Choroid plexus epithelial cell (primary cell): ENCODE measurements at regions not wholly inside any gene's neighbourhood (a gene's known extent, or its start where the extent isn't known, plus 50 kb on each side); places are given as distances from the start of the nearest gene placed in this dataset.

Source experiments
- DNase-seq: peaks from one replicate; pipeline ENCODE4 v3.0.0-alpha.2; 2010; ENCODE audit warnings: low read depth
- H3K4me3 ChIP-seq: 2 replicates; pipeline ENCODE4 v1.5.1; 2011; ENCODE audit warnings: low read depth, mild to moderate bottlenecking, control low read depth, low read length, moderate library complexity
- TF ChIP-seq, protein P1 (sequence below): conservative IDR thresholded peaks from 2 replicates; pipeline ENCODE4 v1.5.1; 2011; ENCODE audit warnings: low read depth, mild to moderate bottlenecking, control low read depth, inconsistent platforms, low read length, moderate library complexity

- TF ChIP-seq, protein P1, sequence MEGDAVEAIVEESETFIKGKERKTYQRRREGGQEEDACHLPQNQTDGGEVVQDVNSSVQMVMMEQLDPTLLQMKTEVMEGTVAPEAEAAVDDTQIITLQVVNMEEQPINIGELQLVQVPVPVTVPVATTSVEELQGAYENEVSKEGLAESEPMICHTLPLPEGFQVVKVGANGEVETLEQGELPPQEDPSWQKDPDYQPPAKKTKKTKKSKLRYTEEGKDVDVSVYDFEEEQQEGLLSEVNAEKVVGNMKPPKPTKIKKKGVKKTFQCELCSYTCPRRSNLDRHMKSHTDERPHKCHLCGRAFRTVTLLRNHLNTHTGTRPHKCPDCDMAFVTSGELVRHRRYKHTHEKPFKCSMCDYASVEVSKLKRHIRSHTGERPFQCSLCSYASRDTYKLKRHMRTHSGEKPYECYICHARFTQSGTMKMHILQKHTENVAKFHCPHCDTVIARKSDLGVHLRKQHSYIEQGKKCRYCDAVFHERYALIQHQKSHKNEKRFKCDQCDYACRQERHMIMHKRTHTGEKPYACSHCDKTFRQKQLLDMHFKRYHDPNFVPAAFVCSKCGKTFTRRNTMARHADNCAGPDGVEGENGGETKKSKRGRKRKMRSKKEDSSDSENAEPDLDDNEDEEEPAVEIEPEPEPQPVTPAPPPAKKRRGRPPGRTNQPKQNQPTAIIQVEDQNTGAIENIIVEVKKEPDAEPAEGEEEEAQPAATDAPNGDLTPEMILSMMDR = no peak
- no peak for DNase-seq
- no peak overlapping the region for H3K4me3 ChIP-seq
Observed at GRCh38 chr3:107265526-107265925, 111.7 kb upstream of the CCDC54 start.

- DNase-seq = no peak
- H3K4me3 ChIP-seq = no peak overlapping the region
- TF ChIP-seq, protein P1 = no peak
Observed at GRCh38 chr3:107268469-107268868, 108.8 kb upstream of the CCDC54 start.

DNA sequence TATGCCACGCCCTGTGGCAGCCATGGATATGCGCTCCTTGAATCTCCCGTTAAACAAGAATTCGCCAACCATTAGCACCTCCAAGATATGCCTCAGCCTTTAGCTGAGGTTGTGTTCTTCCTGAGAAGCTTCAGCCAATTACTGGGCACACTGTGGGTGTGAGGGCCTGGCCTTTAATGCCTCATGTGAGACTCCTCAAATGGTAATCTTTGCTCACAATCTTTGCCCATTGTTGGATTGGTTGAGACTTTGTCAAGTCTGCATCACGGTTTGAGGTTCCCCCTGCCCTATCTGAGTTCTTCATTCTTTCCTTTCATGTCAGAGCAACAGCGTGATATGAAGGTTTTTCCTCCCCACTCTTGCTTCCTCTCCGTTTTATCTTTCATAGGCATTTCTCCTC is 108.1 kb upstream of the CCDC54 start:
- TF ChIP-seq, protein P1 = no peak
- DNase-seq = no peak
- no peak overlapping the region for H3K4me3 ChIP-seq

GRCh38 chr3:107271787-107272387 is 105.4 kb upstream of the CCDC54 start:
- TF ChIP-seq, protein P1 = peak; percentile 57
- no peak overlapping the region for H3K4me3 ChIP-seq
- peak; percentile 72 for DNase-seq

DNA sequence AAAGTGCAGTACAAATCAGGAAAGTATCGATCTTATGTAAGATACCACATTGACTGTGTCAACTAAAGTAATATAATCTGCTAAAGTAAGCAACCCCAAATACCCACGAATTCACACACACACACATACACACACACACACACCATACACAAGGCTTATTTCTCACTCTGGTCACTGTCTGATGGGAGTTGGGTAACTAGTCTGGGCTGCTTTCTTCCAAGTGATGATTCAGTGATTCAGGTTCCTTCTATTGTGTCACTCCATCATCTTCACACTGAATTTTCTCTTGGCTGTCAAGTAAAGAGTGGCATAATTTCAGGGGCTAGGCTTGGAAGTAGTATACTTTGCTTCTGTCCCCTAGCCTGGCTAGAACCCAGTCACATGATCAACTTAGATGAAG is 104.8 kb upstream of the CCDC54 start:
- no peak overlapping the region for H3K4me3 ChIP-seq
- DNase-seq = peak; percentile 17
- TF ChIP-seq, protein P1 = no peak

GRCh38 chr3:107272885-107273284 is 104.4 kb upstream of the CCDC54 start:
- H3K4me3 ChIP-seq = no peak overlapping the region
- DNase-seq = no peak
- TF ChIP-seq, protein P1 = peak; percentile 9

- DNase-seq = no peak
- H3K4me3 ChIP-seq = no peak overlapping the region
- TF ChIP-seq, protein P1 = no peak
Observed at GRCh38 chr3:107273771-107274170, 103.5 kb upstream of the CCDC54 start.
